ENCODE measurements at regions not wholly inside any gene's neighbourhood (a gene's known extent, or its start where the extent isn't known, plus 50 kb on each side); places are given as distances from the start of the nearest gene placed in this dataset.
"Not testable (repeated sequence)": the region's sequence is repeated elsewhere in the genome, so short reads cannot be mapped to it uniquely, and the experiment has no call there.

- DNase-seq = no peak
Measured at GRCh38 chr4:62513306-62513705, 1313.2 kb downstream of the ADGRL3 start.

- DNase-seq = no peak
Measured at GRCh38 chr4:62512271-62512670, 1312.1 kb downstream of the ADGRL3 start.

GRCh38 chr4:62510228-62510627 lies 1310.1 kb downstream of the ADGRL3 start:
- no peak for DNase-seq

- DNase-seq = no peak
Measured at GRCh38 chr4:62500296-62500695, 1300.2 kb downstream of the ADGRL3 start.

- DNase-seq = no peak
Measured at GRCh38 chr4:62495032-62495431, 1294.9 kb downstream of the ADGRL3 start.

GRCh38 chr4:62491756-62492155 lies 1291.6 kb downstream of the ADGRL3 start:
- not testable (repeated sequence) for DNase-seq

GRCh38 chr4:62490635-62491034 lies 1290.5 kb downstream of the ADGRL3 start:
- DNase-seq = no peak

- DNase-seq = no peak
Measured at GRCh38 chr4:62487016-62487415, 1286.9 kb downstream of the ADGRL3 start.

- no peak for DNase-seq
Measured at GRCh38 chr4:62484357-62484756, 1284.2 kb downstream of the ADGRL3 start.

- no peak for DNase-seq
Measured at GRCh38 chr4:62482355-62482754, 1282.2 kb downstream of the ADGRL3 start.

- no peak for DNase-seq
Measured at GRCh38 chr4:62475596-62475995, 1275.5 kb downstream of the ADGRL3 start.

- no peak for DNase-seq
Measured at GRCh38 chr4:62474802-62475201, 1274.7 kb downstream of the ADGRL3 start.

- DNase-seq = no peak
Measured at GRCh38 chr4:62471021-62471420, 1270.9 kb downstream of the ADGRL3 start.

GRCh38 chr4:62470421-62470983 lies 1270.4 kb downstream of the ADGRL3 start:
- no peak for DNase-seq

- DNase-seq = no peak
Measured at GRCh38 chr4:62470020-62470419, 1269.9 kb downstream of the ADGRL3 start.

GRCh38 chr4:62461961-62462360 lies 1261.8 kb downstream of the ADGRL3 start:
- no peak for DNase-seq

GRCh38 chr4:62460329-62460728 lies 1260.2 kb downstream of the ADGRL3 start:
- no peak for DNase-seq

GRCh38 chr4:62457356-62457755 lies 1257.2 kb downstream of the ADGRL3 start:
- no peak for DNase-seq

GRCh38 chr4:62455871-62456270 lies 1255.7 kb downstream of the ADGRL3 start:
- DNase-seq = no peak

GRCh38 chr4:62454535-62454934 lies 1254.4 kb downstream of the ADGRL3 start:
- no peak for DNase-seq

- DNase-seq = no peak
Measured at GRCh38 chr4:62450740-62451139, 1250.6 kb downstream of the ADGRL3 start.

- DNase-seq = no peak
Measured at GRCh38 chr4:62449538-62449937, 1249.4 kb downstream of the ADGRL3 start.

- DNase-seq = no peak
Measured at GRCh38 chr4:62448911-62449310, 1248.8 kb downstream of the ADGRL3 start.

- DNase-seq = no peak
Measured at GRCh38 chr4:62439051-62439450, 1238.9 kb downstream of the ADGRL3 start.

GRCh38 chr4:62434921-62435320 lies 1234.8 kb downstream of the ADGRL3 start:
- no peak for DNase-seq

Measured in C1 segment of cervical spinal cord (tissue), 14 donors.